Karpas-422 (cell line): ENCODE measurements at regions not wholly inside any gene's neighbourhood (a gene's known extent, or its start where the extent isn't known, plus 50 kb on each side); places are given as distances from the start of the nearest gene placed in this dataset.
A peak's percentile ranks its signal among the peaks of the same experiment; 100 is the strongest.

Source experiments
- DNase-seq: peaks from one replicate; pipeline ENCODE4 v3.0.0-alpha.2; 2015
- H2AFZ ChIP-seq: fragments of 200-600 bp; sonication (generic); 2 replicates; pipeline ENCODE4 v1.6.1; 2014; ENCODE audit warnings: antibody characterized with exemption, low read length, mixed read lengths
- H3K27ac ChIP-seq: fragments of 200-600 bp; sonication (generic); 2 replicates; pipeline ENCODE4 v1.5.1; 2014; ENCODE audit warnings: mild to moderate bottlenecking, low read length, moderate library complexity
- H3K27me3 ChIP-seq: fragments of 200-600 bp; sonication (generic); 2 replicates; pipeline ENCODE4 v1.6.1; 2014; ENCODE audit warnings: low read length, mixed read lengths
- H3K36me3 ChIP-seq: fragments of 200-600 bp; sonication (generic); 2 replicates; pipeline ENCODE4 v1.6.1; 2014; ENCODE audit warnings: low read length, mixed read lengths; ENCODE audit not compliant: insufficient read depth
- H3K4me1 ChIP-seq: fragments of 200-600 bp; sonication (generic); 2 replicates; pipeline ENCODE4 v1.6.1; 2014; ENCODE audit warnings: mild to moderate bottlenecking, low read length, mixed read lengths
- H3K4me2 ChIP-seq: fragments of 200-600 bp; sonication (generic); 2 replicates; pipeline ENCODE4 v1.6.1; 2014; ENCODE audit warnings: low read length, low read depth, mild to moderate bottlenecking; ENCODE audit not compliant: poor library complexity, severe bottlenecking
- H3K4me3 ChIP-seq: fragments of 200-600 bp; sonication (generic); 2 replicates; pipeline ENCODE4 v1.5.1; 2014; ENCODE audit warnings: mild to moderate bottlenecking, antibody characterized with exemption, low read length, mixed read lengths
- H3K79me2 ChIP-seq: fragments of 200-600 bp; sonication (generic); 2 replicates; pipeline ENCODE4 v1.6.1; 2014; ENCODE audit warnings: mild to moderate bottlenecking, low read length, mixed read lengths
- H3K9ac ChIP-seq: fragments of 200-600 bp; sonication (generic); 2 replicates; pipeline ENCODE4 v1.6.0; 2014; ENCODE audit warnings: low read length
- H3K9me2 ChIP-seq: fragments of 200-600 bp; sonication (generic), shearing (Covaris generic); replicated peaks from 2 replicates; pipeline ENCODE4 v1.6.0; 2014; ENCODE audit warnings: mild to moderate bottlenecking, low read length, moderate library complexity; ENCODE audit not compliant: insufficient read depth
- H3K9me3 ChIP-seq: fragments of 300-700, 200-600 bp; sonication (generic); 2 replicates; pipeline ENCODE4 v1.6.1; 2014; ENCODE audit warnings: low read length, mixed read lengths
- H4K20me1 ChIP-seq: fragments of 200-600 bp; sonication (generic); 2 replicates; pipeline ENCODE4 v1.6.1; 2014; ENCODE audit warnings: mild to moderate bottlenecking, antibody characterized with exemption, low read length, low read depth; ENCODE audit not compliant: insufficient read depth

GRCh38 chr10:30256084-30256483 is 93.0 kb downstream of the MTPAP start:
- Histone ChIP-seq H4K20me1 (no peaks in the 10 kb centered on the region), H3K4me1 (no peaks in the 10 kb centered on the region), H3K36me3 (no peaks in the 10 kb centered on the region), H3K9me3 (peaks cover 4% of the 10 kb centered on the region; the same call in 1 of the 2 replicates), H3K27me3 (no peaks in the 10 kb centered on the region), H3K4me2 (no peak overlapping the region), H2AFZ (no peak overlapping the region), H3K9ac (no peak overlapping the region), H3K27ac (no peak overlapping the region), H3K9me2 (no peaks in the 10 kb centered on the region), H3K4me3 (no peak overlapping the region), H3K79me2 (no peaks in the 10 kb centered on the region)
- no peak for DNase-seq

GRCh38 chr10:30254926-30255325 is 94.2 kb downstream of the MTPAP start:
- H3K4me3 ChIP-seq = no peak overlapping the region
- H3K27ac ChIP-seq = no peak overlapping the region
- no peaks in the 10 kb centered on the region for H3K27me3 ChIP-seq
- H3K9me2 ChIP-seq = no peaks in the 10 kb centered on the region
- no peaks in the 10 kb centered on the region for H3K4me1 ChIP-seq
- DNase-seq = no peak
- H2AFZ ChIP-seq = no peak overlapping the region
- no peak overlapping the region for H3K9ac ChIP-seq
- H4K20me1 ChIP-seq = no peaks in the 10 kb centered on the region
- H3K4me2 ChIP-seq = no peak overlapping the region
- no peaks in the 10 kb centered on the region for H3K79me2 ChIP-seq
- H3K36me3 ChIP-seq = no peaks in the 10 kb centered on the region
- H3K9me3 ChIP-seq = peaks cover 4% of the 10 kb centered on the region; the same call in 1 of the 2 replicates

- DNase-seq = no peak
- H3K4me1 ChIP-seq = no peaks in the 10 kb centered on the region; the same call in 1 of the 2 replicates
- no peak overlapping the region for H3K27ac ChIP-seq
- no peak overlapping the region for H3K9ac ChIP-seq
- no peak overlapping the region for H3K4me2 ChIP-seq
- no peak overlapping the region for H3K4me3 ChIP-seq
- H4K20me1 ChIP-seq = no peaks in the 10 kb centered on the region
- H3K79me2 ChIP-seq = no peaks in the 10 kb centered on the region
- no peak overlapping the region for H2AFZ ChIP-seq
- H3K9me2 ChIP-seq = no peaks in the 10 kb centered on the region
- H3K27me3 ChIP-seq = no peaks in the 10 kb centered on the region
- H3K9me3 ChIP-seq = peaks cover 4% of the 10 kb centered on the region; the same call in 1 of the 2 replicates
- no peaks in the 10 kb centered on the region for H3K36me3 ChIP-seq
Observed at GRCh38 chr10:30248728-30249127, 100.3 kb downstream of the MTPAP start.

GRCh38 chr10:30247704-30248103 is 101.4 kb downstream of the MTPAP start:
- H3K9me2 ChIP-seq = no peaks in the 10 kb centered on the region
- no peaks in the 10 kb centered on the region for H4K20me1 ChIP-seq
- no peaks in the 10 kb centered on the region for H3K79me2 ChIP-seq
- H3K36me3 ChIP-seq = no peaks in the 10 kb centered on the region
- H3K4me2 ChIP-seq = peak overlapping the region; percentile 38
- no peaks in the 10 kb centered on the region for H3K9me3 ChIP-seq
- peak; percentile 70 for DNase-seq
- H3K27me3 ChIP-seq = no peaks in the 10 kb centered on the region
- H3K27ac ChIP-seq = no peak overlapping the region
- H3K4me1 ChIP-seq = no peaks in the 10 kb centered on the region; the same call in 1 of the 2 replicates
- 0 out of 2 replicates have a peak overlapping the region, but pooled peaks have one; percentile 16 for H2AFZ ChIP-seq
- H3K4me3 ChIP-seq = 0 out of 2 replicates have a peak overlapping the region, but pooled peaks have one; percentile 17
- no peak overlapping the region for H3K9ac ChIP-seq

GRCh38 chr10:30241422-30242110 is 107.5 kb downstream of the MTPAP start:
- no peaks in the 10 kb centered on the region for H3K36me3 ChIP-seq
- H3K4me3 ChIP-seq = no peak overlapping the region
- no peak overlapping the region for H2AFZ ChIP-seq
- no peaks in the 10 kb centered on the region for H4K20me1 ChIP-seq
- H3K79me2 ChIP-seq = no peaks in the 10 kb centered on the region
- no peaks in the 10 kb centered on the region for H3K4me1 ChIP-seq
- no peaks in the 10 kb centered on the region for H3K9me2 ChIP-seq
- no peak overlapping the region for H3K9ac ChIP-seq
- H3K27ac ChIP-seq = no peak overlapping the region
- no peaks in the 10 kb centered on the region for H3K27me3 ChIP-seq
- no peak for DNase-seq
- H3K9me3 ChIP-seq = no peaks in the 10 kb centered on the region
- no peak overlapping the region for H3K4me2 ChIP-seq

- H3K36me3 ChIP-seq = no peaks in the 10 kb centered on the region
- DNase-seq = no peak
- no peak overlapping the region for H3K4me2 ChIP-seq
- no peaks in the 10 kb centered on the region for H3K27me3 ChIP-seq
- no peaks in the 10 kb centered on the region for H3K79me2 ChIP-seq
- H3K9me3 ChIP-seq = no peaks in the 10 kb centered on the region
- no peaks in the 10 kb centered on the region; the same call in 1 of the 2 replicates for H3K4me1 ChIP-seq
- no peak overlapping the region for H3K27ac ChIP-seq
- no peaks in the 10 kb centered on the region for H4K20me1 ChIP-seq
- no peak overlapping the region for H3K9ac ChIP-seq
- H3K4me3 ChIP-seq = no peak overlapping the region
- H3K9me2 ChIP-seq = no peaks in the 10 kb centered on the region
- no peak overlapping the region for H2AFZ ChIP-seq
Observed at GRCh38 chr10:30238836-30239235, 110.2 kb downstream of the MTPAP start.

GRCh38 chr10:30233186-30233959 is 115.7 kb downstream of the MTPAP start:
- H3K4me2 ChIP-seq = no peak overlapping the region
- no peak overlapping the region for H3K9ac ChIP-seq
- DNase-seq = no peak
- no peaks in the 10 kb centered on the region for H3K9me2 ChIP-seq
- H3K79me2 ChIP-seq = no peaks in the 10 kb centered on the region
- no peaks in the 10 kb centered on the region for H3K9me3 ChIP-seq
- no peak overlapping the region for H3K27ac ChIP-seq
- H4K20me1 ChIP-seq = no peaks in the 10 kb centered on the region
- H3K4me3 ChIP-seq = no peak overlapping the region
- no peaks in the 10 kb centered on the region for H3K36me3 ChIP-seq
- H2AFZ ChIP-seq = no peak overlapping the region
- H3K27me3 ChIP-seq = no peaks in the 10 kb centered on the region
- H3K4me1 ChIP-seq = no peaks in the 10 kb centered on the region; the same call in 1 of the 2 replicates

GRCh38 chr10:30231709-30232108 is 117.4 kb downstream of the MTPAP start:
- Histone ChIP-seq H4K20me1 (no peaks in the 10 kb centered on the region), H3K4me2 (no peak overlapping the region), H3K27me3 (no peaks in the 10 kb centered on the region), H2AFZ (no peak overlapping the region), H3K4me1 (no peaks in the 10 kb centered on the region; the same call in 1 of the 2 replicates), H3K4me3 (no peak overlapping the region), H3K27ac (no peak overlapping the region), H3K79me2 (no peaks in the 10 kb centered on the region), H3K9ac (no peak overlapping the region), H3K9me3 (no peaks in the 10 kb centered on the region), H3K36me3 (no peaks in the 10 kb centered on the region), H3K9me2 (no peaks in the 10 kb centered on the region)
- DNase-seq = no peak
